ENCODE measurements at regions not wholly inside any gene's neighbourhood (a gene's known extent, or its start where the extent isn't known, plus 50 kb on each side); places are given as distances from the start of the nearest gene placed in this dataset.

DNA sequence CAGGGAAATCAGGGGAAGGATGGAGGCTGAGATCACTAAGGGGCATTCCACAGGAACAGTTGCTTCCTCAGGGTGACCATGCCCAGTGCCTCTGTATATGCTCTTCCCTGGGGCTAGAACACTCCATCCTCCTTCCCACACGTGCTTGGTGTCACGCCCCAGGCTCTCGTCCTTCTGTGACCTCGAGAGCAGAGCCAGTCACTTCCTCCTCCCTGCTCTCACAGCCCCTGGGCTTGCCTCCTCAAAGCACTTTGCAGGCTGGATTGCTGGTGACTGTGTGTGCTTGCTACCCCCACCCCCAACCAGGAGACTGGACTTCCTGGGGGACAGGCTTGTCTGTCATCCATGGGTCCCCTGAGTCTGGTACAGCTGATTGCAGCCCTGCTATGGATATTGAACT, 56.5 kb upstream of the AMPD3 start:
- TF ChIP-seq, protein P1, sequence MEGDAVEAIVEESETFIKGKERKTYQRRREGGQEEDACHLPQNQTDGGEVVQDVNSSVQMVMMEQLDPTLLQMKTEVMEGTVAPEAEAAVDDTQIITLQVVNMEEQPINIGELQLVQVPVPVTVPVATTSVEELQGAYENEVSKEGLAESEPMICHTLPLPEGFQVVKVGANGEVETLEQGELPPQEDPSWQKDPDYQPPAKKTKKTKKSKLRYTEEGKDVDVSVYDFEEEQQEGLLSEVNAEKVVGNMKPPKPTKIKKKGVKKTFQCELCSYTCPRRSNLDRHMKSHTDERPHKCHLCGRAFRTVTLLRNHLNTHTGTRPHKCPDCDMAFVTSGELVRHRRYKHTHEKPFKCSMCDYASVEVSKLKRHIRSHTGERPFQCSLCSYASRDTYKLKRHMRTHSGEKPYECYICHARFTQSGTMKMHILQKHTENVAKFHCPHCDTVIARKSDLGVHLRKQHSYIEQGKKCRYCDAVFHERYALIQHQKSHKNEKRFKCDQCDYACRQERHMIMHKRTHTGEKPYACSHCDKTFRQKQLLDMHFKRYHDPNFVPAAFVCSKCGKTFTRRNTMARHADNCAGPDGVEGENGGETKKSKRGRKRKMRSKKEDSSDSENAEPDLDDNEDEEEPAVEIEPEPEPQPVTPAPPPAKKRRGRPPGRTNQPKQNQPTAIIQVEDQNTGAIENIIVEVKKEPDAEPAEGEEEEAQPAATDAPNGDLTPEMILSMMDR (IDR thresholded peaks at IDR 0.05): no peak
- no peak for TF ChIP-seq EZH2 (IDR thresholded peaks at IDR 0.05; ENCODE audit: borderline replicate concordance, insufficient read depth, low read depth, low read length, poor library complexity, severe bottlenecking)

All from B cell (primary cell).